ENCODE measurements at regions not wholly inside any gene's neighbourhood (a gene's known extent, or its start where the extent isn't known, plus 50 kb on each side); places are given as distances from the start of the nearest gene placed in this dataset.

- DNase-seq: no peak
Observed at GRCh38 chr2:198697218-198697617, 760.5 kb downstream of the SATB2 start.

DNA sequence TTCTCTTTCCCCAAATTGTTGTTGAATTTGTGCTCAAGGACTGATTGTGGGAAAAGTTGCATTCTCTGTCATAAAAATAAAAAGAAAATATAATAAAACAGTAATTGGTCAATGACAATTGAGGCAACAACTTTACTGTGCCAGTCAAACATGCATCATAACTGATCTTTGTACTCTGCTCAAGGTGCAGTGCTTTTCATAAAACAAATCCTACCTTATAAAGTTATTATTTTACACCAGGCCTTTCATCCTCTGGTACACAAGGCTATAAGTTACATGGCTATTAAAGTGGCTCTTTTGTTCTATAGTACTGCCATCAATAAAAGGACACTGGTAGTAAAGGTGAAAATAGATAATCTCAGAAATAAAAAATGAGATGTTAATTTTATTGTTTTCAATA is 761.9 kb downstream of the SATB2 start:
- DNase-seq: no peak

- DNase-seq: no peak
Observed at GRCh38 chr2:198692907-198693510, 764.7 kb downstream of the SATB2 start.

- DNase-seq: no peak
Observed at GRCh38 chr2:198691236-198691635, 766.5 kb downstream of the SATB2 start.

- no peak for DNase-seq
Observed at GRCh38 chr2:198664321-198664720, 793.4 kb downstream of the SATB2 start.

DNA sequence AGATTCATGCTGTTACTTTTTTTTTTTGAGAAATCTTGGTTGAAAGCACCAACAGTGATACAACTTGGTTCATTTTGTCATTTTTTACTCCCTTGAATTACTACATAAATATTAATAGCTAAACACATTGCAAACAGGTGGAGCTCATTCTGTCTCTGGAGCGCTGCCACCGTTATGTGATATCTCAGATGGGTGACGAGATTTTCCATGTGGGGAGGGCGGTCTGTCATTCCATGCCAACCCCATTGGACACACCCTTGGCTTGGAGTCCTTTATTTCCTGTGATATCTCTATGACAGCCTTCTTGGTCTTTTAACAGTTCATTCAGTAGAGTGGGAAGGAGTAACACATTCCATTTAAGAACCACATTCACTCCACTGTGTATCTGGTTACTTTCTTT is 794.8 kb downstream of the SATB2 start:
- no peak for DNase-seq

- DNase-seq: no peak
Observed at GRCh38 chr2:198660501-198660900, 797.2 kb downstream of the SATB2 start.

GRCh38 chr2:198659096-198659870 is 798.5 kb downstream of the SATB2 start:
- no peak for DNase-seq

GRCh38 chr2:198657512-198658121 is 800.1 kb downstream of the SATB2 start:
- DNase-seq: no peak

- DNase-seq: no peak
Observed at GRCh38 chr2:198656869-198657268, 800.9 kb downstream of the SATB2 start.

DNA sequence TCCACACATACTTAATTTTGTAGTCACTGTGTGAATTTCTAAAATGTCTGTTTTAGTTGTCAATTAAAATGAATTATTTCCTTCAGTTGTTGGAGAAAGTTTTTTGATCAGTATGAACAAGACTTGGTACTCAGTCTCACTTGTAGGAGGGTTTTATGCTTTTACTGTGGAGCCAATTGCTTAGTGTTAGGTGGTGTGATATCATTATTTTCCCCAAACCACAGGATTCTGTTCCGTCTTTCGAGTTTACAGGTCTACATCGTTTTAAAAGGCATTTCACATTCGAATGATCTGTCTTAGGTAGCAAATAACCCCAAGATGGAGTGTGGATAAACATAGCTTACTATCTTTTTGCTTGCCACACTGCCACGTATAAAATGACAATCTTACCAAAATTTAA is 803.1 kb downstream of the SATB2 start:
- no peak for DNase-seq

GRCh38 chr2:198653311-198653710 is 804.4 kb downstream of the SATB2 start:
- no peak for DNase-seq

GRCh38 chr2:198652461-198652860 is 805.3 kb downstream of the SATB2 start:
- no peak for DNase-seq

DNA sequence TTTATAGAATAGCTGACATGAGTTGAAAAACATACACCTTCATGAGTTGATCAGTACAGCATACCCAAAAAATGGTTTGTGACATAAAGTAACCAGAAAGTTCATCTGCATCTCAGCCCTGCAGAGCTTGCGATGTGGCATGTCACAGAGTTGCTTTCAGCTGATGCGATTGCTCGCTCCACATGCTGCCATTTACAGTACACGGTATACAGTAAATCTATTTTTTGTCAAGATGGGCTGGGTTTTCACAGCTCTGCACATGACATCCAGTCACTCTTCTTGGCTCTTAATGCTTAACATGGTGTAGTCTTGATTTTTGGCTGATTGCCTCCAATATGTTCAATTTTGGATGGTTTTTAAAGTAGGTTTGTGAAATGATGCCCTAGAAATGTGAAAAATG is 811.9 kb downstream of the SATB2 start:
- no peak for DNase-seq

DNA sequence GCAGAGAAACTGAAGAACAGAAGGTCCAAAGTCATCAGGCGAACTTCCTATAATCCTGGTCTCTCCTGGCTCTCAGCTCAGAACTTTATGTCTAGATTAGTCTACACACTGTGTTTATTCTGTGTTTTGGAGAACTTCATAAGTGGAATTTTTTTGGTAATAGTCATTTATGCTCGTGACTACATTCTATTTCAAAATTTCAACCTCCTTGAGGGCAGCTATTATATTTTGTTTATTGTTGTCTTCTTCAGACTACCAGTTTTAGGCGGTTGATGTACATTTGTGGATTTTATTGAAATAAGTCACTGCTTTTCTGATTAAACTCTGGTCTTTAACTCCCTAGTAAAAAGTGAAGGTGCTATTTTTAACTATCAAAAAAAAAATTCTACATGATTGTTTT is 816.6 kb downstream of the SATB2 start:
- DNase-seq: no peak

DNA sequence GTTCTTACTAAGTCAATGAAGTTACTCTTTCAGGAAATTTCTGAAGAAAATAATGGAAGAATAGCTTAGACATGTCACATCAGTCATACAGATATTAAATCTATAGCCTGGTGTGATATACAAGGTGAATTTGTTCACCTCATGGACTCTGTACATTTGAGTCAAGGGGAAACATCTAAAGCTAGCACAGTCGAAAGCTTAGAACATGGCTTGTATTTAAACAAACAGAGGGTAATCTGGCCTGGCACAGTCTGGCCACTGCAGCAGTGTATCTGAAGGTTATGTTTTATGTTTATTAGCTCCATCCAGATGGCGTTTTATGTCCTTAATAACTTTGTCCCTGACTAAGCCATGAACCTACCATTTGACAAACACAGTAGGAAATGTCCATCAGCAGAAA is 817.3 kb downstream of the SATB2 start:
- DNase-seq: no peak

DNA sequence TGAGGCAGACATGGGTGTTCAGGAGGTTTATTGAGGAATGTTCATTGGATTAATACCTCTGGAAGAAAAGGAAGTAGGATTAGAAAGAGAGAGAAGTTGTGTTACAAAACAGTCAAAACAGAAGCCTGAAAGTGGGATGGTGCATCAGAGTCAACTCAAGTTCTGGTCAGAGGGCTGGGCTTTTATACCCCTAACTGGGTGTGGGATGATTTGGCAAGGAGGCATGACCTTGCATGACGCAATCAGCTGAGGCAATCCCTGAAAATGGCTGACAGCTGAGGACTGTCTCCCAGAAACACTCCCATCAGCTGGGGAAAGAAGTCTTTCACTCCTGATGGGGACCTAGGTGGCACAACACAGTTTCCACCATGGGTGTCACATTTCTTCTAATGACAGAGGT is 818.2 kb downstream of the SATB2 start:
- no peak for DNase-seq

- no peak for DNase-seq
Observed at GRCh38 chr2:198638577-198638976, 819.2 kb downstream of the SATB2 start.

GRCh38 chr2:198630384-198630783 is 826.0 kb downstream of the PLCL1 start:
- no peak for DNase-seq

- DNase-seq: no peak
Observed at GRCh38 chr2:198628596-198628995, 824.2 kb downstream of the PLCL1 start.

DNA sequence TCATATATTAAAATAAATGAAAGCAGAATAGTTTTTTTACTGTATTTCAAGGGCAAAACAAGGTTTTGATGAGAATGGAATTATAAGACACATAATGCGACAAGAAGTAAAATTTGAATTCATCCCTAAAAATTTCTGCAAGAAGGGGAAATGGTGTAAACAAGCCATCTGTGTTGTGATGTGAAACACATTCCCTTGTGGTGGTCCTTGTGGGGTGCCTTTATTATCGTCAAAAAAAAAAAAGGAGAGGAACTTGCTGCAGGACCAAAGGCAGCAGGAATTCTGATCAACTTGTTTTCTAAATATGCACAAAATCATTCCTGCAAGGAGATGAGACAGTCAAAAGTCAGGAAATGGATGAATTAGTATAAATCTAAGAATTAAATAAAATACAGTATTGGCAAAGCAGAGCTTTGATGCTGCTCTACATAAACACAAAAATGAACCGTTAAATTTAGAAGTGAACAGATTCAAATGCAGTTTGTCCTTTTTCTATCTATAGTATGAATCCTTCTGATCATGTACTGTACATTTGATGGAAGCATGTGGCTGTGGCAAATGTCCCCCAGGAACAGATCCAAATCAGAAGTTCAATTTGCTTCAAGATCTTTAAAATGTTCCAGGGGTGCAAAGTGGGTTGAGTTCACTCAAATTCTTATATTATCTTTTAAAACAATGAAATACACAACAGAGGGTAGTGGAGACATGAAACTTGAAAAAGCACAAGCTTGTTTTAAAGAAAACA is 818.8 kb downstream of the PLCL1 start:
- DNase-seq: no peak

DNA sequence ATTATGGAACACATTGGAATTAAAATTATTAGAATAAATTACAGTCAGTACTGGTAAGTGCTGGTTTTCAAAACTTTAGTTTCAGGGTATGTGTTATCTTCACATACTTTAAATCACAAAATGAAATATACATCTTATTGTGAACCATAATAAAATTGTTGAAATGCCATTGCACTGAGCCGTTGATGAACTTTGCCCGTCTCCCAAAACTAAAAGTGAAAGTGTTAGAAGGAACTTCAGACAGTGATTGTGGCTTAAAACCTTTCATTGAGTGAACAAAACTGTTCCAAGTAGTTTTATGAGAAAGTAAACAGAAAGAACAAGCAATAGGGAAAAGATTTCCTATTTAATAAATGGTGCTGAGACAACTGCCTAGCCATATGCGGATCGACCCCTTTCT is 811.6 kb downstream of the PLCL1 start:
- no peak for DNase-seq

GRCh38 chr2:198611201-198611600 is 806.8 kb downstream of the PLCL1 start:
- no peak for DNase-seq

- no peak for DNase-seq
Observed at GRCh38 chr2:198604599-198604998, 800.2 kb downstream of the PLCL1 start.

All from CD4-positive, alpha-beta T cell treated with Interferon gamma for 1 hour (primary cell).